IPS-NIHi11 (cell line): ENCODE measurements at regions not wholly inside any gene's neighbourhood (a gene's known extent, or its start where the extent isn't known, plus 50 kb on each side); places are given as distances from the start of the nearest gene placed in this dataset.
"Not testable (repeated sequence)": the region's sequence is repeated elsewhere in the genome, so short reads cannot be mapped to it uniquely, and the experiment has no call there.

Experiments used
- DNase-seq: peaks from one replicate; pipeline ENCODE4 v3.0.0; 2012; ENCODE audit warnings: mixed read lengths, low spot score

GRCh38 chr10:100662067-100662466, 83.3 kb upstream of the PAX2 start:
- no peak for DNase-seq

GRCh38 chr10:100664316-100665149, 80.8 kb upstream of the PAX2 start:
- DNase-seq: no peak

- not testable (repeated sequence) for DNase-seq
Observed at GRCh38 chr10:100666634-100667033, 78.7 kb upstream of the PAX2 start.

- DNase-seq: no peak
Observed at GRCh38 chr10:100669616-100670015, 75.8 kb upstream of the PAX2 start.

- no peak for DNase-seq
Observed at GRCh38 chr10:100670368-100670767, 75.0 kb upstream of the PAX2 start.

- peak; percentile 91 for DNase-seq
Observed at GRCh38 chr10:100670828-100671479, 74.4 kb upstream of the PAX2 start.

- DNase-seq: no peak
Observed at GRCh38 chr10:100672199-100672598, 73.2 kb upstream of the PAX2 start.

GRCh38 chr10:100677290-100677945, 68.0 kb upstream of the PAX2 start:
- no peak for DNase-seq

GRCh38 chr10:100679327-100679726, 66.1 kb upstream of the PAX2 start:
- DNase-seq: no peak

- no peak for DNase-seq
Observed at GRCh38 chr10:100683004-100683403, 62.4 kb upstream of the PAX2 start.

- peak; percentile 30 for DNase-seq
Observed at GRCh38 chr10:100683545-100684300, 61.7 kb upstream of the PAX2 start.

- DNase-seq: no peak
Observed at GRCh38 chr10:100684688-100685235, 60.6 kb upstream of the PAX2 start.

- DNase-seq: no peak
Observed at GRCh38 chr10:100685331-100685730, 60.1 kb upstream of the PAX2 start.

GRCh38 chr10:100687143-100688003, 58.0 kb upstream of the PAX2 start:
- no peak for DNase-seq

- no peak for DNase-seq
Observed at GRCh38 chr10:100688201-100688600, 57.2 kb upstream of the PAX2 start.

GRCh38 chr10:100693821-100694220, 51.6 kb upstream of the PAX2 start:
- no peak for DNase-seq
